Common myeloid progenitor, CD34-positive (primary cell): ENCODE measurements at regions not wholly inside any gene's neighbourhood (a gene's known extent, or its start where the extent isn't known, plus 50 kb on each side); places are given as distances from the start of the nearest gene placed in this dataset.

Experiments used
- CTCF ChIA-PET: fragments of 350-600 bp; sonication (Branson Sonifier 250); formaldehyde crosslinking; loops from one replicate; lab custom pipeline; 2021; ENCODE audit warnings: antibody characterized with exemption; lab: Charles Lee
- POLR2A ChIA-PET: fragments of 350-600 bp; sonication (Branson Sonifier 250); formaldehyde crosslinking; loops from one replicate; lab custom pipeline; 2021; ENCODE audit warnings: antibody characterized with exemption; lab: Charles Lee
- DNase-seq, 3 donors: peaks; one replicate each; pipeline versions ENCODE4 v3.0.0 to v3.0.0-alpha.2; 2013
- H3K27ac ChIP-seq, 2 experiments: 1 replicate in 1 of 2; 2 replicates in 1 of 2; pipeline ENCODE4 v1.7.0; 2013; ENCODE audit warnings: inconsistent platforms in 2 of 2, low read length in 2 of 2, mild to moderate bottlenecking in 2 of 2, low read depth in 1 of 2, moderate library complexity in 1 of 2; ENCODE audit not compliant: severe bottlenecking in 2 of 2, insufficient read depth in 1 of 2, poor library complexity in 1 of 2
- H3K27me3 ChIP-seq, 5 experiments: replicated peaks in 2 of 5; 1 replicate in 3 of 5; 2 replicates in 2 of 5; pipeline versions ENCODE4 v1.6.1 to v1.7.0; 2013; ENCODE audit warnings: low read length in 4 of 5, mild to moderate bottlenecking in 2 of 5, moderate library complexity in 2 of 5, inconsistent platforms in 1 of 5; ENCODE audit not compliant: insufficient read depth in 5 of 5, control insufficient read depth in 4 of 5
- H3K36me3 ChIP-seq, 4 experiments: 1 replicate in 2 of 4; 2 replicates in 2 of 4; pipeline versions ENCODE4 v1.6.1 to v1.7.0; 2013; ENCODE audit warnings: low read length in 3 of 4, control low read depth in 1 of 4, mild to moderate bottlenecking in 1 of 4; ENCODE audit not compliant: control insufficient read depth in 4 of 4, insufficient read depth in 4 of 4
- H3K4me1 ChIP-seq, 4 experiments: 1 replicate in 3 of 4; 2 replicates in 1 of 4; pipeline versions ENCODE4 v1.6.1 to v1.7.1; 2013; ENCODE audit warnings: low read length in 3 of 4, mild to moderate bottlenecking in 3 of 4, control low read depth in 1 of 4, inconsistent platforms in 1 of 4, moderate library complexity in 1 of 4; ENCODE audit not compliant: control insufficient read depth in 4 of 4, insufficient read depth in 4 of 4; ENCODE audit errors: control extremely low read depth in 1 of 4
- H3K4me3 ChIP-seq, 7 experiments: 1 replicate in 4 of 7; 2 replicates in 3 of 7; pipeline versions ENCODE4 v1.5.1 to v1.7.0; 2013; ENCODE audit warnings: mild to moderate bottlenecking in 7 of 7, low read length in 6 of 7, moderate library complexity in 6 of 7, inconsistent platforms in 2 of 7, low read depth in 2 of 7, control low read depth in 1 of 7; ENCODE audit not compliant: insufficient read depth in 4 of 7, control insufficient read depth in 1 of 7; ENCODE audit errors: extremely low read depth in 1 of 7
- H3K9me3 ChIP-seq, 5 experiments: 1 replicate in 4 of 5; 2 replicates in 1 of 5; pipeline versions ENCODE4 v1.6.1 to v1.7.1; 2013; ENCODE audit warnings: low read length in 4 of 5, mild to moderate bottlenecking in 2 of 5, inconsistent platforms in 1 of 5, low read depth in 1 of 5, moderate library complexity in 1 of 5; ENCODE audit not compliant: control insufficient read depth in 4 of 5, insufficient read depth in 2 of 5; ENCODE audit errors: control extremely low read depth in 1 of 5
- WGBS: methylation state at CpG from one replicate; pipeline ENCODE4 v1.1.5; 2013; ENCODE audit not compliant: insufficient coverage; 5-methylcytosine and 5-hydroxymethylcytosine counted together

- ChIA-PET POLR2A (no interaction called here), CTCF (no interaction called here)
- Histone ChIP-seq H3K4me3 (no peak overlapping the region), H3K27ac (no peak overlapping the region), H3K36me3 (no peaks in the 10 kb centered on the region), H3K27me3 (no peaks in the 10 kb centered on the region), H3K9me3 (no peaks in the 10 kb centered on the region), H3K4me1 (no peaks in the 10 kb centered on the region)
- 98% methylated on average over 4 of the region's 4 CpGs for WGBS
- DNase-seq, result no peak
Measured at GRCh38 chr2:82839036-82839435, 1620.0 kb downstream of the SUCLG1 start.

GRCh38 chr2:82837588-82838304 is 1621.3 kb downstream of the SUCLG1 start:
- no peak overlapping the region for H3K4me3 ChIP-seq
- WGBS, result 49% methylated on average over 3 of the region's 3 CpGs

GRCh38 chr2:82834893-82835292 is 1624.2 kb downstream of the SUCLG1 start:
- H3K27ac ChIP-seq, result no peak overlapping the region
- H3K4me3 ChIP-seq, result no peak overlapping the region
- no peaks in the 10 kb centered on the region for H3K36me3 ChIP-seq
- POLR2A ChIA-PET, result no interaction called here
- H3K27me3 ChIP-seq, result no peaks in the 10 kb centered on the region
- H3K9me3 ChIP-seq, result no peaks in the 10 kb centered on the region
- peaks cover 0 to 8% (median 0%) of the 10 kb centered on the region in 4 experiments for H3K4me1 ChIP-seq
- no peak for DNase-seq
- WGBS, result no CpG with 5 or more reads among the region's 1 CpG
- CTCF ChIA-PET, result no interaction called here

More at GRCh38 chr2:82837588-82838304, 1621.3 kb downstream of the SUCLG1 start:
- Histone ChIP-seq H3K4me1 (no peaks in the 10 kb centered on the region), H3K9me3 (no peaks in the 10 kb centered on the region), H3K27me3 (no peaks in the 10 kb centered on the region), H3K27ac (no peak overlapping the region), H3K36me3 (no peaks in the 10 kb centered on the region)
- DNase-seq, result peak; percentile 28 to 86 (median 65)
- ChIA-PET CTCF (no interaction called here), POLR2A (no interaction called here)

- H3K4me3 ChIP-seq, result no peak overlapping the region
- CTCF ChIA-PET, result no interaction called here
- POLR2A ChIA-PET, result no interaction called here
- H3K27me3 ChIP-seq, result no peaks in the 10 kb centered on the region
- peaks cover 0 to 8% (median 0%) of the 10 kb centered on the region in 4 experiments for H3K4me1 ChIP-seq
- no peaks in the 10 kb centered on the region for H3K36me3 ChIP-seq
- H3K9me3 ChIP-seq, result no peaks in the 10 kb centered on the region
- no peak overlapping the region for H3K27ac ChIP-seq
- no peak for DNase-seq
- 100% methylated on average over 1 of the region's 2 CpGs for WGBS
Measured at GRCh38 chr2:82827426-82827825, 1631.7 kb downstream of the SUCLG1 start.

- Histone ChIP-seq H3K27ac (no peak overlapping the region), H3K4me1 (no peaks in the 10 kb centered on the region), H3K27me3 (no peaks in the 10 kb centered on the region), H3K36me3 (no peaks in the 10 kb centered on the region), H3K4me3 (no peak overlapping the region), H3K9me3 (no peaks in the 10 kb centered on the region)
- CTCF ChIA-PET, result no interaction called here
- DNase-seq, result no peak
- POLR2A ChIA-PET, result no interaction called here
- WGBS, result 91% methylated on average over 1 of the region's 2 CpGs
Measured at GRCh38 chr2:82826437-82826836, 1632.6 kb downstream of the SUCLG1 start.

- Histone ChIP-seq H3K27me3 (no peaks in the 10 kb centered on the region), H3K36me3 (no peaks in the 10 kb centered on the region), H3K27ac (no peak overlapping the region), H3K9me3 (no peaks in the 10 kb centered on the region), H3K4me3 (no peak overlapping the region), H3K4me1 (no peaks in the 10 kb centered on the region)
- ChIA-PET CTCF (no interaction called here), POLR2A (no interaction called here)
- 100% methylated on average over 3 of the region's 8 CpGs for WGBS
- DNase-seq, result no peak
Measured at GRCh38 chr2:82825410-82826090, 1633.5 kb downstream of the SUCLG1 start.

GRCh38 chr2:82823892-82824291 is 1635.2 kb downstream of the SUCLG1 start:
- no peak for DNase-seq
- CTCF ChIA-PET, result no interaction called here
- POLR2A ChIA-PET, result no interaction called here
- WGBS, result no CpG with 5 or more reads among the region's 1 CpG
- Histone ChIP-seq H3K4me3 (no peak overlapping the region), H3K36me3 (no peaks in the 10 kb centered on the region), H3K9me3 (no peaks in the 10 kb centered on the region), H3K4me1 (no peaks in the 10 kb centered on the region), H3K27me3 (no peaks in the 10 kb centered on the region), H3K27ac (no peak overlapping the region)
